ENCODE measurements at regions not wholly inside any gene's neighbourhood (a gene's known extent, or its start where the extent isn't known, plus 50 kb on each side); places are given as distances from the start of the nearest gene placed in this dataset.

GRCh38 chr4:12562476-12563140, 921.5 kb downstream of the RAB28 start:
- TF ChIP-seq CTCF (IDR thresholded peaks at IDR 0.05; ENCODE audit: low read depth, low read length) = no peak

GRCh38 chr4:12562021-12562420, 922.1 kb downstream of the RAB28 start:
- no peak for TF ChIP-seq CTCF (IDR thresholded peaks at IDR 0.05; ENCODE audit: low read depth, low read length)
- no peak overlapping the region for H3K4me3 ChIP-seq (ENCODE audit: low read depth, low read length)

More at GRCh38 chr4:12562476-12563140, 921.5 kb downstream of the RAB28 start:
- no peak overlapping the region for H3K4me3 ChIP-seq (ENCODE audit: low read depth, low read length)

- no peak for TF ChIP-seq CTCF (IDR thresholded peaks at IDR 0.05; ENCODE audit: low read depth, low read length)
- H3K4me3 ChIP-seq (ENCODE audit: low read depth, low read length) = no peak overlapping the region
These were observed 929.1 kb downstream of the RAB28 start for GRCh38 chr4:12555011-12555410.

GRCh38 chr4:12548678-12549077, 935.5 kb downstream of the RAB28 start:
- no peak for TF ChIP-seq CTCF (IDR thresholded peaks at IDR 0.05; ENCODE audit: low read depth, low read length)
- no peak overlapping the region for H3K4me3 ChIP-seq (ENCODE audit: low read depth, low read length)

GRCh38 chr4:12545812-12546211, 938.3 kb downstream of the RAB28 start:
- H3K4me3 ChIP-seq (ENCODE audit: low read depth, low read length) = no peak overlapping the region
- no peak for TF ChIP-seq CTCF (IDR thresholded peaks at IDR 0.05; ENCODE audit: low read depth, low read length)

- no peak for TF ChIP-seq CTCF (IDR thresholded peaks at IDR 0.05; ENCODE audit: low read depth, low read length)
- H3K4me3 ChIP-seq (ENCODE audit: low read depth, low read length) = no peak overlapping the region
These were observed 946.0 kb downstream of the RAB28 start for GRCh38 chr4:12538162-12538561.

- H3K4me3 ChIP-seq (ENCODE audit: low read depth, low read length) = no peak overlapping the region
- TF ChIP-seq CTCF (IDR thresholded peaks at IDR 0.05; ENCODE audit: low read depth, low read length) = no peak
These were observed 949.5 kb downstream of the RAB28 start for GRCh38 chr4:12534684-12535083.
